Stimulated activated CD4-positive, alpha-beta T cell treated with anti-CD3 and anti-CD28 coated beads, Interleukin-12 subunit alpha, Interleukin-12 subunit beta, amount 100 ng/mL, for 4 hours (primary cell): ENCODE measurements at regions not wholly inside any gene's neighbourhood (a gene's known extent, or its start where the extent isn't known, plus 50 kb on each side); places are given as distances from the start of the nearest gene placed in this dataset.
"Not testable (repeated sequence)": the region's sequence is repeated elsewhere in the genome, so short reads cannot be mapped to it uniquely, and the experiment has no call there.

Experiments
- DNase-seq: peaks from one replicate; pipeline ENCODE4 v3.0.0-alpha.2; 2020

- DNase-seq: no peak
These were observed 337.1 kb upstream of the MAP2 start for GRCh38 chr2:209086761-209087160.

GRCh38 chr2:209091056-209091455, 332.8 kb upstream of the MAP2 start:
- no peak for DNase-seq

- DNase-seq: no peak
These were observed 329.6 kb upstream of the MAP2 start for GRCh38 chr2:209094221-209094620.

- DNase-seq: no peak
These were observed 328.4 kb upstream of the MAP2 start for GRCh38 chr2:209095432-209095831.

- DNase-seq: no peak
These were observed 326.7 kb upstream of the MAP2 start for GRCh38 chr2:209097168-209097567.

- DNase-seq: no peak
These were observed 321.5 kb upstream of the MAP2 start for GRCh38 chr2:209102319-209102718.

GRCh38 chr2:209113026-209113425, 310.8 kb upstream of the MAP2 start:
- DNase-seq: no peak

GRCh38 chr2:209114588-209115240, 309.1 kb upstream of the MAP2 start:
- no peak for DNase-seq

GRCh38 chr2:209121691-209122090, 302.2 kb upstream of the MAP2 start:
- DNase-seq: no peak

- DNase-seq: no peak
These were observed 298.6 kb upstream of the MAP2 start for GRCh38 chr2:209125291-209125690.

GRCh38 chr2:209138079-209138478, 285.8 kb upstream of the MAP2 start:
- DNase-seq: no peak

- DNase-seq: no peak
These were observed 282.7 kb upstream of the MAP2 start for GRCh38 chr2:209141142-209141541.

GRCh38 chr2:209141818-209142217, 282.0 kb upstream of the MAP2 start:
- no peak for DNase-seq

- DNase-seq: not testable (repeated sequence)
These were observed 278.6 kb upstream of the MAP2 start for GRCh38 chr2:209145220-209145691.

- no peak for DNase-seq
These were observed 277.7 kb upstream of the MAP2 start for GRCh38 chr2:209145941-209146681.

GRCh38 chr2:209146682-209147320, 277.0 kb upstream of the MAP2 start:
- DNase-seq: no peak

- DNase-seq: no peak
These were observed 275.9 kb upstream of the MAP2 start for GRCh38 chr2:209147981-209148380.

- DNase-seq: no peak
These were observed 262.9 kb upstream of the MAP2 start for GRCh38 chr2:209160800-209161588.

- no peak for DNase-seq
These were observed 261.7 kb upstream of the MAP2 start for GRCh38 chr2:209162129-209162528.

GRCh38 chr2:209181984-209182383, 241.9 kb upstream of the MAP2 start:
- no peak for DNase-seq

GRCh38 chr2:209186886-209187285, 237.0 kb upstream of the MAP2 start:
- DNase-seq: not testable (repeated sequence)

- DNase-seq: no peak
These were observed 234.0 kb upstream of the MAP2 start for GRCh38 chr2:209189893-209190292.

- no peak for DNase-seq
These were observed 232.7 kb upstream of the MAP2 start for GRCh38 chr2:209191139-209191538.
